Muscle layer of colon (tissue), 2 donors: ENCODE measurements at regions not wholly inside any gene's neighbourhood (a gene's known extent, or its start where the extent isn't known, plus 50 kb on each side); places are given as distances from the start of the nearest gene placed in this dataset.

ENCODE experiments used
- H3K27ac ChIP-seq: one replicate; pipeline ENCODE4 v1.7.0; 2013; ENCODE audit warnings: low read depth, mild to moderate bottlenecking, low read length, moderate library complexity
- H3K27me3 ChIP-seq, 2 donors: one replicate each; pipeline ENCODE4 v1.7.0; 2013; ENCODE audit warnings: low read length in 2 of 2, mild to moderate bottlenecking in 2 of 2; ENCODE audit not compliant: insufficient read depth in 2 of 2, control insufficient read depth in 1 of 2
- H3K36me3 ChIP-seq: one replicate; pipeline ENCODE4 v1.7.0; 2013; ENCODE audit warnings: mild to moderate bottlenecking, low read length; ENCODE audit not compliant: insufficient read depth
- H3K4me1 ChIP-seq: one replicate; pipeline ENCODE4 v1.7.0; 2013; ENCODE audit warnings: mild to moderate bottlenecking, low read length; ENCODE audit not compliant: insufficient read depth
- H3K4me3 ChIP-seq, 2 donors: one replicate each; pipeline ENCODE4 v1.7.0; 2013; ENCODE audit warnings: low read length in 2 of 2, low read depth in 1 of 2, mild to moderate bottlenecking in 1 of 2, moderate library complexity in 1 of 2
- H3K9ac ChIP-seq: one replicate; pipeline ENCODE4 v1.7.0; 2013; ENCODE audit warnings: low read length
- H3K9me3 ChIP-seq: one replicate; pipeline ENCODE4 v1.7.0; 2013; ENCODE audit warnings: mild to moderate bottlenecking, low read length
- donor health status: abdominal sarcoma.
- donor health status: Adenocarcinoma of cecum.

GRCh38 chr5:171595801-171596231 is 176.4 kb downstream of the FGF18 start:
- Histone ChIP-seq H3K27ac (no peak overlapping the region), H3K4me1 (no peaks in the 10 kb centered on the region), H3K27me3 (no peaks in the 10 kb centered on the region), H3K4me3 (no peak overlapping the region), H3K9ac (no peak overlapping the region), H3K9me3 (no peaks in the 10 kb centered on the region), H3K36me3 (no peaks in the 10 kb centered on the region)

GRCh38 chr5:171596391-171596878 is 177.0 kb downstream of the FGF18 start:
- no peak overlapping the region for H3K9ac ChIP-seq
- no peak overlapping the region for H3K4me3 ChIP-seq
- no peaks in the 10 kb centered on the region for H3K4me1 ChIP-seq
- no peaks in the 10 kb centered on the region for H3K9me3 ChIP-seq
- H3K36me3 ChIP-seq, result no peaks in the 10 kb centered on the region
- no peaks in the 10 kb centered on the region for H3K27me3 ChIP-seq
- no peak overlapping the region for H3K27ac ChIP-seq

- no peak overlapping the region for H3K27ac ChIP-seq
- H3K9ac ChIP-seq, result no peak overlapping the region
- no peaks in the 10 kb centered on the region for H3K4me1 ChIP-seq
- no peaks in the 10 kb centered on the region for H3K27me3 ChIP-seq
- no peaks in the 10 kb centered on the region for H3K36me3 ChIP-seq
- H3K4me3 ChIP-seq, result no peak overlapping the region
- no peaks in the 10 kb centered on the region for H3K9me3 ChIP-seq
These were observed 178.6 kb downstream of the FGF18 start for GRCh38 chr5:171597946-171598640.

GRCh38 chr5:171598641-171599152 is 179.2 kb downstream of the FGF18 start:
- H3K9ac ChIP-seq, result no peak overlapping the region
- H3K27ac ChIP-seq, result no peak overlapping the region
- no peaks in the 10 kb centered on the region for H3K27me3 ChIP-seq
- no peaks in the 10 kb centered on the region for H3K4me1 ChIP-seq
- no peaks in the 10 kb centered on the region for H3K9me3 ChIP-seq
- no peak overlapping the region for H3K4me3 ChIP-seq
- no peaks in the 10 kb centered on the region for H3K36me3 ChIP-seq

- Histone ChIP-seq H3K9me3 (no peaks in the 10 kb centered on the region), H3K36me3 (no peaks in the 10 kb centered on the region), H3K9ac (no peak overlapping the region), H3K27me3 (no peaks in the 10 kb centered on the region), H3K27ac (no peak overlapping the region), H3K4me1 (no peaks in the 10 kb centered on the region), H3K4me3 (no peak overlapping the region)
These were observed 180.0 kb downstream of the FGF18 start for GRCh38 chr5:171599411-171599810.

- Histone ChIP-seq H3K36me3 (no peaks in the 10 kb centered on the region), H3K9me3 (no peaks in the 10 kb centered on the region), H3K27ac (no peak overlapping the region), H3K27me3 (no peaks in the 10 kb centered on the region), H3K4me1 (no peaks in the 10 kb centered on the region), H3K4me3 (no peak overlapping the region), H3K9ac (no peak overlapping the region)
These were observed 180.6 kb downstream of the FGF18 start for GRCh38 chr5:171599957-171600612.

GRCh38 chr5:171600741-171601265 is 181.4 kb downstream of the FGF18 start:
- H3K36me3 ChIP-seq, result no peaks in the 10 kb centered on the region
- H3K9me3 ChIP-seq, result no peaks in the 10 kb centered on the region
- no peaks in the 10 kb centered on the region for H3K27me3 ChIP-seq
- no peak overlapping the region for H3K27ac ChIP-seq
- H3K9ac ChIP-seq, result no peak overlapping the region
- no peaks in the 10 kb centered on the region for H3K4me1 ChIP-seq
- no peak overlapping the region for H3K4me3 ChIP-seq

GRCh38 chr5:171601266-171601881 is 181.9 kb downstream of the FGF18 start:
- no peak overlapping the region for H3K4me3 ChIP-seq
- H3K27me3 ChIP-seq, result no peaks in the 10 kb centered on the region
- no peak overlapping the region for H3K27ac ChIP-seq
- no peak overlapping the region for H3K9ac ChIP-seq
- H3K36me3 ChIP-seq, result no peaks in the 10 kb centered on the region
- no peaks in the 10 kb centered on the region for H3K9me3 ChIP-seq
- H3K4me1 ChIP-seq, result no peaks in the 10 kb centered on the region

GRCh38 chr5:171603591-171603990 is 182.0 kb upstream of the SMIM23 start:
- Histone ChIP-seq H3K9ac (no peak overlapping the region), H3K9me3 (no peaks in the 10 kb centered on the region), H3K27ac (no peak overlapping the region), H3K4me1 (no peaks in the 10 kb centered on the region), H3K27me3 (no peaks in the 10 kb centered on the region), H3K36me3 (no peaks in the 10 kb centered on the region), H3K4me3 (no peak overlapping the region)

- H3K9ac ChIP-seq, result no peak overlapping the region
- no peak overlapping the region for H3K27ac ChIP-seq
- no peaks in the 10 kb centered on the region for H3K27me3 ChIP-seq
- H3K36me3 ChIP-seq, result no peaks in the 10 kb centered on the region
- H3K9me3 ChIP-seq, result no peaks in the 10 kb centered on the region
- no peaks in the 10 kb centered on the region for H3K4me1 ChIP-seq
- H3K4me3 ChIP-seq, result no peak overlapping the region
These were observed 181.4 kb upstream of the SMIM23 start for GRCh38 chr5:171604195-171604594.

- Histone ChIP-seq H3K9ac (no peak overlapping the region), H3K9me3 (no peaks in the 10 kb centered on the region), H3K27ac (no peak overlapping the region), H3K4me1 (no peaks in the 10 kb centered on the region), H3K36me3 (no peaks in the 10 kb centered on the region), H3K27me3 (no peaks in the 10 kb centered on the region), H3K4me3 (no peak overlapping the region)
These were observed 179.1 kb upstream of the SMIM23 start for GRCh38 chr5:171606414-171607024.
